SK-N-SH treated with all-trans-retinoic acid at 6 μM for 48 hours (cell line): ENCODE measurements at regions not wholly inside any gene's neighbourhood (a gene's known extent, or its start where the extent isn't known, plus 50 kb on each side); places are given as distances from the start of the nearest gene placed in this dataset.

Experiments
- ATAC-seq: fragments of 200-7000 bp; cut with Tn5 transposase; 3 replicates; pipeline ENCODE4 v1.9.1; 2020; ENCODE audit warnings: mild to moderate bottlenecking, moderate library complexity
- ARNTL ChIP-seq: fragments of 450-650 bp; formaldehyde crosslinking; IDR thresholded peaks from 2 replicates; pipeline ENCODE4 v1.5.0; 2020; ENCODE audit warnings: low read depth, mild to moderate bottlenecking, moderate library complexity, borderline replicate concordance
- BACH2 ChIP-seq: fragments of 250-450 bp; sonication (Bioruptor Pico); IDR thresholded peaks from 2 replicates; pipeline ENCODE4 v1.9.0; 2021; ENCODE audit warnings: mild to moderate bottlenecking, borderline replicate concordance
- CSDC2 ChIP-seq: fragments of 250-450 bp; sonication (Bioruptor Pico); IDR thresholded peaks from 2 replicates; pipeline ENCODE4 v1.5.0; 2020; ENCODE audit warnings: mild to moderate bottlenecking, moderate library complexity
- ESRRG ChIP-seq: fragments of 250-450 bp; sonication (Bioruptor Pico); IDR thresholded peaks from 2 replicates; pipeline ENCODE4 v1.6.1; 2021; ENCODE audit warnings: mild to moderate bottlenecking
- GLIS3 ChIP-seq: fragments of 250-450 bp; sonication (Bioruptor Pico); IDR thresholded peaks from 2 replicates; pipeline ENCODE4 v1.5.0; 2020; ENCODE audit warnings: mild to moderate bottlenecking, moderate library complexity
- ISL1 ChIP-seq: fragments of 250-450 bp; sonication (Bioruptor Pico); IDR thresholded peaks from 2 replicates; pipeline ENCODE4 v2.1.2; 2022; ENCODE audit warnings: mild to moderate bottlenecking, moderate library complexity
- OSR1 ChIP-seq: fragments of 250-450 bp; sonication (Bioruptor Pico); IDR thresholded peaks from 2 replicates; pipeline ENCODE4 v1.8.0; 2022; ENCODE audit warnings: moderate library complexity, mild to moderate bottlenecking, inconsistent platforms
- PATZ1 ChIP-seq: fragments of 250-450 bp; sonication (Bioruptor Pico); IDR thresholded peaks from 2 replicates; pipeline ENCODE4 v1.8.0; 2020; ENCODE audit warnings: mild to moderate bottlenecking, moderate library complexity, borderline replicate concordance
- PPARA ChIP-seq: fragments of 250-450 bp; sonication (Bioruptor Pico); IDR thresholded peaks from 2 replicates; pipeline ENCODE4 v1.5.0; 2020; ENCODE audit warnings: mild to moderate bottlenecking, borderline replicate concordance
- RARB ChIP-seq: fragments of 250-450 bp; sonication (Bioruptor Pico); IDR thresholded peaks from 2 replicates; pipeline ENCODE4 v1.8.0; 2021; ENCODE audit warnings: mild to moderate bottlenecking, moderate library complexity
- SNAI2 ChIP-seq: fragments of 250-450 bp; sonication (Bioruptor Pico); IDR thresholded peaks from 2 replicates; pipeline ENCODE4 v1.5.0; 2020; ENCODE audit warnings: mild to moderate bottlenecking, moderate library complexity
- TCF4 ChIP-seq: fragments of 250-450 bp; sonication (Bioruptor Pico); IDR thresholded peaks from 2 replicates; pipeline ENCODE4 v1.8.0; 2021; ENCODE audit warnings: mild to moderate bottlenecking, moderate library complexity, borderline replicate concordance
- TOX ChIP-seq: fragments of 250-450 bp; sonication (Bioruptor Pico); IDR thresholded peaks from 2 replicates; pipeline ENCODE4 v1.8.0; 2021; ENCODE audit warnings: mild to moderate bottlenecking, moderate library complexity, borderline replicate concordance
- ZC3H10 ChIP-seq: fragments of 250-450 bp; sonication (Bioruptor Pico); IDR thresholded peaks from 2 replicates; pipeline ENCODE4 v1.5.1; 2021; ENCODE audit warnings: mild to moderate bottlenecking, moderate library complexity
- ZFP3 ChIP-seq: fragments of 250-450 bp; sonication (Bioruptor Pico); IDR thresholded peaks from 2 replicates; pipeline ENCODE4 v1.5.0; 2020; ENCODE audit warnings: mild to moderate bottlenecking, moderate library complexity
- ZFP30 ChIP-seq: fragments of 450-650 bp; formaldehyde crosslinking; IDR thresholded peaks from 2 replicates; pipeline ENCODE4 v1.5.0; 2022; ENCODE audit warnings: mild to moderate bottlenecking, moderate library complexity
- ZNF565 ChIP-seq: fragments of 450-650 bp; formaldehyde crosslinking; conservative IDR thresholded peaks from 2 replicates; pipeline ENCODE4 v1.5.0; 2020; ENCODE audit warnings: low read depth, mild to moderate bottlenecking, moderate library complexity
- ZNF70 ChIP-seq: fragments of 450-650 bp; formaldehyde crosslinking; IDR thresholded peaks from 2 replicates; pipeline ENCODE4 v1.5.0; 2020; ENCODE audit warnings: mild to moderate bottlenecking, moderate library complexity
- ZNF8 ChIP-seq: fragments of 450-650 bp; formaldehyde crosslinking; IDR thresholded peaks from 2 replicates; pipeline ENCODE4 v1.5.0; 2020; ENCODE audit warnings: mild to moderate bottlenecking, moderate library complexity
- TF ChIP-seq, protein P1 (sequence below): fragments of 250-450 bp; sonication (Bioruptor Pico); IDR thresholded peaks from 2 replicates; pipeline ENCODE4 v1.8.0; 2021; ENCODE audit warnings: low read depth, mild to moderate bottlenecking, moderate library complexity, borderline replicate concordance
- TF ChIP-seq, protein P2 (sequence below): fragments of 250-450 bp; sonication (Bioruptor Pico); IDR thresholded peaks from 2 replicates; pipeline ENCODE4 v1.5.1; 2020; ENCODE audit warnings: low read depth, mild to moderate bottlenecking, moderate library complexity
- TF ChIP-seq, protein P3 (sequence below): fragments of 250-450 bp; sonication (Bioruptor Pico); IDR thresholded peaks from 2 replicates; pipeline ENCODE4 v1.5.1; 2021; ENCODE audit warnings: mild to moderate bottlenecking, moderate library complexity
- TF ChIP-seq, protein P4 (sequence below): fragments of 250-450 bp; sonication (Bioruptor Pico); IDR thresholded peaks from 2 replicates; pipeline ENCODE4 v1.5.0; 2020; ENCODE audit warnings: mild to moderate bottlenecking, moderate library complexity

DNA sequence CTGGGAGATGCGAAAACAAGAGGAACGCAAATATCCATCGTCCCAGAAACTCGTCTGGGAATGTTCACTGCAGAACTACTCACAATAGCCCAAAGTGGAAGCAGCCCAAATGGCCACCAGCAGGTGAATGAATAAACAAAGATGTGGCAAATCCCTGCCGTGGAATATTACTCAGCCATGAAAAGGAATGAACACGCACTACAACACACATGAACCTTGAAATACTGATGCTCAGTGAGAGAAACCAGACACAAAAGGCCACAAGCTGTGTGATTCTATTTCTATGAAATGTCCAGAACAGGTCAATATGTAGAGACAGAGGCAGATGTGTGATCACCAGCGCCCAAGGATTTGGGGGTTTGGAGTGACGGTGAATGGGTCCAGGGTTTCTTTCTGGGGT is 169.8 kb downstream of the IRF8 start:
- ATAC-seq, result no peak
- TF ChIP-seq BACH2 (CRISPR knock-in tag), result no peak
- TF ChIP-seq PATZ1, result no peak
- TF ChIP-seq ZFP30 (CRISPR knock-in tag), result no peak
- no peak for TF ChIP-seq ZC3H10
- no peak for TF ChIP-seq PPARA (CRISPR knock-in tag)
- TF ChIP-seq ZFP3, result no peak
- TF ChIP-seq ARNTL, result no peak
- TF ChIP-seq ESRRG, result no peak
- no peak for TF ChIP-seq ZNF70 (CRISPR knock-in tag)
- TF ChIP-seq CSDC2 (CRISPR knock-in tag), result no peak
- no peak for TF ChIP-seq RARB (CRISPR knock-in tag)
- TF ChIP-seq OSR1 (CRISPR knock-in tag), result no peak
- TF ChIP-seq ISL1, result no peak
- TF ChIP-seq ZNF8 (CRISPR knock-in tag), result no peak

- TF ChIP-seq TOX (CRISPR knock-in tag), result no peak
- TF ChIP-seq ZC3H10, result no peak
- TF ChIP-seq ARNTL, result no peak
- TF ChIP-seq OSR1 (CRISPR knock-in tag), result no peak
- ATAC-seq, result no peak
Measured at GRCh38 chr16:86069736-86070298, 170.9 kb downstream of the IRF8 start.

DNA sequence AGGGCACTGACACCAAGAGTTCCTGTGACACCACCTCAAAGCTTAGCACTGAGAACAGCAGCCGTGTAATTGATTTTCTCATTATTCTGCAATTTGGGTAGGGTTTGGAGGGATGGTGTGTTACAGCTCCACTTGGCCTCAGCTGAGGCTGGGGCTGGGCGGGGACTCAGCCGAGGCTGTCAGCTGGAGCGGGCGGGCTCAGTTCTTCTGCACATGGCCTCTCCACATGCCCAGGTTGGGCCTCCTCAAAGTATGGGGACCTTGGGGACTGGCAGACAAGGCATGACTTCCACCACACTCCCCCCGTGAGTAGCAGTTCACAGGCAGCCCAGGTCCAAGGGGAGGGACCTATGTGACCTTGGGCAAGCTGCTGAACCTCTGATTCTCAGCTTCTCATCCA is 171.5 kb downstream of the IRF8 start:
- ATAC-seq, result no peak
- TF ChIP-seq ESRRG, result no peak
- no peak for TF ChIP-seq TCF4
- no peak for TF ChIP-seq GLIS3 (CRISPR knock-in tag)
- TF ChIP-seq, protein P1, sequence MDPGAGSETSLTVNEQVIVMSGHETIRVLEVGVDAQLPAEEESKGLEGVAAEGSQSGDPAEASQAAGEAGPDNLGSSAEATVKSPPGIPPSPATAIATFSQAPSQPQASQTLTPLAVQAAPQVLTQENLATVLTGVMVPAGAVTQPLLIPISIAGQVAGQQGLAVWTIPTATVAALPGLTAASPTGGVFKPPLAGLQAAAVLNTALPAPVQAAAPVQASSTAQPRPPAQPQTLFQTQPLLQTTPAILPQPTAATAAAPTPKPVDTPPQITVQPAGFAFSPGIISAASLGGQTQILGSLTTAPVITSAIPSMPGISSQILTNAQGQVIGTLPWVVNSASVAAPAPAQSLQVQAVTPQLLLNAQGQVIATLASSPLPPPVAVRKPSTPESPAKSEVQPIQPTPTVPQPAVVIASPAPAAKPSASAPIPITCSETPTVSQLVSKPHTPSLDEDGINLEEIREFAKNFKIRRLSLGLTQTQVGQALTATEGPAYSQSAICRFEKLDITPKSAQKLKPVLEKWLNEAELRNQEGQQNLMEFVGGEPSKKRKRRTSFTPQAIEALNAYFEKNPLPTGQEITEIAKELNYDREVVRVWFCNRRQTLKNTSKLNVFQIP (CRISPR knock-in tag), result no peak
- no peak for TF ChIP-seq SNAI2 (CRISPR knock-in tag)
- TF ChIP-seq ZNF565, result no peak
- TF ChIP-seq, protein P2, sequence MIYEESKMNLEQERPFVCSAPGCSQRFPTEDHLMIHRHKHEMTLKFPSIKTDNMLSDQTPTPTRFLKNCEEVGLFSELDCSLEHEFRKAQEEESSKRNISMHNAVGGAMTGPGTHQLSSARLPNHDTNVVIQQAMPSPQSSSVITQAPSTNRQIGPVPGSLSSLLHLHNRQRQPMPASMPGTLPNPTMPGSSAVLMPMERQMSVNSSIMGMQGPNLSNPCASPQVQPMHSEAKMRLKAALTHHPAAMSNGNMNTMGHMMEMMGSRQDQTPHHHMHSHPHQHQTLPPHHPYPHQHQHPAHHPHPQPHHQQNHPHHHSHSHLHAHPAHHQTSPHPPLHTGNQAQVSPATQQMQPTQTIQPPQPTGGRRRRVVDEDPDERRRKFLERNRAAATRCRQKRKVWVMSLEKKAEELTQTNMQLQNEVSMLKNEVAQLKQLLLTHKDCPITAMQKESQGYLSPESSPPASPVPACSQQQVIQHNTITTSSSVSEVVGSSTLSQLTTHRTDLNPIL, result no peak
- TF ChIP-seq PATZ1, result no peak
- TF ChIP-seq ZNF8 (CRISPR knock-in tag), result no peak
- no peak for TF ChIP-seq RARB (CRISPR knock-in tag)
- TF ChIP-seq, protein P3, sequence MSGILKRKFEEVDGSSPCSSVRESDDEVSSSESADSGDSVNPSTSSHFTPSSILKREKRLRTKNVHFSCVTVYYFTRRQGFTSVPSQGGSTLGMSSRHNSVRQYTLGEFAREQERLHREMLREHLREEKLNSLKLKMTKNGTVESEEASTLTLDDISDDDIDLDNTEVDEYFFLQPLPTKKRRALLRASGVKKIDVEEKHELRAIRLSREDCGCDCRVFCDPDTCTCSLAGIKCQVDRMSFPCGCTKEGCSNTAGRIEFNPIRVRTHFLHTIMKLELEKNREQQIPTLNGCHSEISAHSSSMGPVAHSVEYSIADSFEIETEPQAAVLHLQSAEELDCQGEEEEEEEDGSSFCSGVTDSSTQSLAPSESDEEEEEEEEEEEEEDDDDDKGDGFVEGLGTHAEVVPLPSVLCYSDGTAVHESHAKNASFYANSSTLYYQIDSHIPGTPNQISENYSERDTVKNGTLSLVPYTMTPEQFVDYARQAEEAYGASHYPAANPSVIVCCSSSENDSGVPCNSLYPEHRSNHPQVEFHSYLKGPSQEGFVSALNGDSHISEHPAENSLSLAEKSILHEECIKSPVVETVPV (CRISPR knock-in tag), result no peak
- no peak for TF ChIP-seq ZNF70 (CRISPR knock-in tag)
- TF ChIP-seq ZC3H10, result no peak
- TF ChIP-seq ZFP30 (CRISPR knock-in tag), result no peak
- TF ChIP-seq TOX (CRISPR knock-in tag), result no peak
- no peak for TF ChIP-seq PPARA (CRISPR knock-in tag)
- no peak for TF ChIP-seq OSR1 (CRISPR knock-in tag)

- ATAC-seq, result no peak
- TF ChIP-seq ARNTL, result no peak
- no peak for TF ChIP-seq ISL1
- no peak for TF ChIP-seq ZNF565
- no peak for TF ChIP-seq ZC3H10
- no peak for TF ChIP-seq RARB (CRISPR knock-in tag)
- TF ChIP-seq, protein P4, sequence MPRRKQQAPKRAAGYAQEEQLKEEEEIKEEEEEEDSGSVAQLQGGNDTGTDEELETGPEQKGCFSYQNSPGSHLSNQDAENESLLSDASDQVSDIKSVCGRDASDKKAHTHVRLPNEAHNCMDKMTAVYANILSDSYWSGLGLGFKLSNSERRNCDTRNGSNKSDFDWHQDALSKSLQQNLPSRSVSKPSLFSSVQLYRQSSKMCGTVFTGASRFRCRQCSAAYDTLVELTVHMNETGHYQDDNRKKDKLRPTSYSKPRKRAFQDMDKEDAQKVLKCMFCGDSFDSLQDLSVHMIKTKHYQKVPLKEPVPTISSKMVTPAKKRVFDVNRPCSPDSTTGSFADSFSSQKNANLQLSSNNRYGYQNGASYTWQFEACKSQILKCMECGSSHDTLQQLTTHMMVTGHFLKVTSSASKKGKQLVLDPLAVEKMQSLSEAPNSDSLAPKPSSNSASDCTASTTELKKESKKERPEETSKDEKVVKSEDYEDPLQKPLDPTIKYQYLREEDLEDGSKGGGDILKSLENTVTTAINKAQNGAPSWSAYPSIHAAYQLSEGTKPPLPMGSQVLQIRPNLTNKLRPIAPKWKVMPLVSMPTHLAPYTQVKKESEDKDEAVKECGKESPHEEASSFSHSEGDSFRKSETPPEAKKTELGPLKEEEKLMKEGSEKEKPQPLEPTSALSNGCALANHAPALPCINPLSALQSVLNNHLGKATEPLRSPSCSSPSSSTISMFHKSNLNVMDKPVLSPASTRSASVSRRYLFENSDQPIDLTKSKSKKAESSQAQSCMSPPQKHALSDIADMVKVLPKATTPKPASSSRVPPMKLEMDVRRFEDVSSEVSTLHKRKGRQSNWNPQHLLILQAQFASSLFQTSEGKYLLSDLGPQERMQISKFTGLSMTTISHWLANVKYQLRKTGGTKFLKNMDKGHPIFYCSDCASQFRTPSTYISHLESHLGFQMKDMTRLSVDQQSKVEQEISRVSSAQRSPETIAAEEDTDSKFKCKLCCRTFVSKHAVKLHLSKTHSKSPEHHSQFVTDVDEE (CRISPR knock-in tag), result no peak
- no peak for TF ChIP-seq TOX (CRISPR knock-in tag)
- no peak for TF ChIP-seq PPARA (CRISPR knock-in tag)
- TF ChIP-seq BACH2 (CRISPR knock-in tag), result no peak
- TF ChIP-seq, protein P2, result no peak
- TF ChIP-seq ZNF8 (CRISPR knock-in tag), result no peak
- TF ChIP-seq OSR1 (CRISPR knock-in tag), result no peak
Measured at GRCh38 chr16:86070971-86071370, 172.0 kb downstream of the IRF8 start.
